ENCODE measurements at regions not wholly inside any gene's neighbourhood (a gene's known extent, or its start where the extent isn't known, plus 50 kb on each side); places are given as distances from the start of the nearest gene placed in this dataset.

DNA sequence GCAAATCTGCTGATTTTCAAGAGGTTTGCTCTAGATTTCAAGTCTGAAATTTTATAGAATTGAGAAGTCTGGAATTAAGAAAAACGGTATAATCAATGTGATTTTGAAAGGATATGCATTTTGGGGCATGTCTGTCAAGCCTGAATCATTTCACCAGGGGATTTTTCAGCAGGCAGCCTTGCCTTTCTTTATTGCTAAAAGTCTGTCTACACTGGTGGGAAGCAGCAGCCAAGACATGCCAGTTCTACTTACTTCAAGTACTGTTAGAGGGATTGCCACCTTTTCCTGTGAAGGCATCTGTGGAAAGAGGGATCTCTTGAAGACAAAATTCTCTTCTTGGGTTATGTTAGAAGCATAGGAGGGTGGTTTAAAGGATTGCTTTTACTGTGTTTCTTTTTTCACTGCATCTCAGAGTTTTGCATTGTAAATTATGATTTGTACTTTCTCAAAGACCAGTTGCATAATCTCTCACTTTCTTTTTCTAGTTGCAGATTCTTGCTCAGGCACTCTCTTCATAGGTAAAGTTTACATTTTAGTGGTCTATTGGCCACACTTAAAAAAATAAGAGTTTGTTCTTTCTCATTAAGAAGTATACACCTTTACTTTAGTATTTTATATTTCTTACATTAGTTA is 837.0 kb downstream of the GALC start:
- H3K27me3 ChIP-seq (ENCODE audit: low read depth) = no peaks in the 10 kb centered on the region
- intact Hi-C loops (cut with micrococcal nuclease) = no loop called here
- no peaks in the 10 kb centered on the region for H3K9me3 ChIP-seq (replicated peaks)
- H3K36me3 ChIP-seq = no peaks in the 10 kb centered on the region
- H3K27ac ChIP-seq (replicated peaks) = no peak overlapping the region
- H3K4me1 ChIP-seq = no peaks in the 10 kb centered on the region
- no peak overlapping the region for H3K4me3 ChIP-seq
- no peak for DNase-seq
- TF ChIP-seq, protein P1, sequence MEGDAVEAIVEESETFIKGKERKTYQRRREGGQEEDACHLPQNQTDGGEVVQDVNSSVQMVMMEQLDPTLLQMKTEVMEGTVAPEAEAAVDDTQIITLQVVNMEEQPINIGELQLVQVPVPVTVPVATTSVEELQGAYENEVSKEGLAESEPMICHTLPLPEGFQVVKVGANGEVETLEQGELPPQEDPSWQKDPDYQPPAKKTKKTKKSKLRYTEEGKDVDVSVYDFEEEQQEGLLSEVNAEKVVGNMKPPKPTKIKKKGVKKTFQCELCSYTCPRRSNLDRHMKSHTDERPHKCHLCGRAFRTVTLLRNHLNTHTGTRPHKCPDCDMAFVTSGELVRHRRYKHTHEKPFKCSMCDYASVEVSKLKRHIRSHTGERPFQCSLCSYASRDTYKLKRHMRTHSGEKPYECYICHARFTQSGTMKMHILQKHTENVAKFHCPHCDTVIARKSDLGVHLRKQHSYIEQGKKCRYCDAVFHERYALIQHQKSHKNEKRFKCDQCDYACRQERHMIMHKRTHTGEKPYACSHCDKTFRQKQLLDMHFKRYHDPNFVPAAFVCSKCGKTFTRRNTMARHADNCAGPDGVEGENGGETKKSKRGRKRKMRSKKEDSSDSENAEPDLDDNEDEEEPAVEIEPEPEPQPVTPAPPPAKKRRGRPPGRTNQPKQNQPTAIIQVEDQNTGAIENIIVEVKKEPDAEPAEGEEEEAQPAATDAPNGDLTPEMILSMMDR (IDR thresholded peaks at IDR 0.05; ENCODE audit: borderline replicate concordance) = no peak

DNA sequence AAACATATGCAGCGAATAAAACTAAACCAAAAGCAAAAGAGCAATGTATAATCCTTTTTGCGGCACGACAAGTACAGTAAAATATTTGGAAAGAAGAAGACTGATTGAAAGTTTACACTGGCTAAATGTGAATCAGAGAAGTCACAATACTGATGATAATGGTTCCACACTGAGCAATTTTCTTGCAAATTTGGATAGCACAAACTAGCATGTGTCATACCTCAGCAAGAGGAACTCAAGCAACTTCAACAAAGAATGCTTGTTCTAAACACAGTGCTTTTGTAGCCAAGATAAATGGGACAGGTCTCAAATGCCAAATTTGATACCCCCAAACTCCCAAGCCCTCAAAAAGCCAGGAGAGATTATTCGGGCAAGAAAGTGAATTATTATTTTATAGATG is 839.1 kb downstream of the GALC start:
- no peaks in the 10 kb centered on the region for H3K4me1 ChIP-seq
- TF ChIP-seq, protein P1 (IDR thresholded peaks at IDR 0.05; ENCODE audit: borderline replicate concordance) = no peak
- H3K9me3 ChIP-seq (replicated peaks) = no peaks in the 10 kb centered on the region
- intact Hi-C loops (cut with micrococcal nuclease) = no loop called here
- no peak overlapping the region for H3K27ac ChIP-seq (replicated peaks)
- H3K27me3 ChIP-seq (ENCODE audit: low read depth) = no peaks in the 10 kb centered on the region
- no peak overlapping the region for H3K4me3 ChIP-seq
- no peaks in the 10 kb centered on the region for H3K36me3 ChIP-seq
- no peak for DNase-seq

DNA sequence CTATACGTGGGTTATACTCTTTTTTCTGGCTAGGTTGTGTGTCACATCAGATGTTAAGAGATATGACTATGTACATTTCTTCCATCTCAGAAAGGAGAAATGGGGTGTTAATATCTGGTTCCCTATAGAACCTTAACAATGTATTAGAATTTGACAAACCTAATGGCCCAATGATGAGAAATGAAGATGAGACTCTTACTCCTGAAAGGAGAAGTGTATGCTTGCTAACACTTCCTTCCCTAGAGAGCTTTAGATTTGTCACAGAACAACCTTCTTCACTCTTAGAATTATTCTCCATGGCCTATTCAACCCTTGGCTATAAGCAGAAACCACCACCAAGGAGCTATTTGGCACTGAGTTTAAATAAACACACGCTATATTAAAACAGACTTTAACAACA is 839.6 kb downstream of the GALC start:
- Histone ChIP-seq H3K4me3 (no peak overlapping the region), H3K36me3 (no peaks in the 10 kb centered on the region), H3K4me1 (no peaks in the 10 kb centered on the region), H3K27me3 (ENCODE audit: low read depth) (no peaks in the 10 kb centered on the region), H3K27ac (replicated peaks) (no peak overlapping the region), H3K9me3 (replicated peaks) (no peaks in the 10 kb centered on the region)
- TF ChIP-seq, protein P1 (IDR thresholded peaks at IDR 0.05; ENCODE audit: borderline replicate concordance) = no peak
- intact Hi-C loops (cut with micrococcal nuclease) = no loop called here
- DNase-seq = no peak

GRCh38 chr14:87152693-87153092 is 840.3 kb downstream of the GALC start:
- TF ChIP-seq, protein P1 (IDR thresholded peaks at IDR 0.05; ENCODE audit: borderline replicate concordance) = no peak
- intact Hi-C loops (cut with micrococcal nuclease) = no loop called here

GRCh38 chr14:87149583-87150354 is 843.2 kb downstream of the GALC start:
- Histone ChIP-seq H3K4me3 (no peak overlapping the region), H3K4me1 (no peaks in the 10 kb centered on the region), H3K27ac (replicated peaks) (no peak overlapping the region), H3K9me3 (replicated peaks) (no peaks in the 10 kb centered on the region), H3K27me3 (ENCODE audit: low read depth) (no peaks in the 10 kb centered on the region), H3K36me3 (no peaks in the 10 kb centered on the region)
- intact Hi-C loops (cut with micrococcal nuclease) = no loop called here
- DNase-seq = no peak
- TF ChIP-seq, protein P1 (IDR thresholded peaks at IDR 0.05; ENCODE audit: borderline replicate concordance) = no peak

More at GRCh38 chr14:87152693-87153092, 840.3 kb downstream of the GALC start:
- no peak for DNase-seq
- Histone ChIP-seq H3K27ac (replicated peaks) (no peak overlapping the region), H3K36me3 (no peaks in the 10 kb centered on the region), H3K9me3 (replicated peaks) (no peaks in the 10 kb centered on the region), H3K27me3 (ENCODE audit: low read depth) (no peaks in the 10 kb centered on the region), H3K4me3 (no peak overlapping the region), H3K4me1 (no peaks in the 10 kb centered on the region)
